GM23248 (cell line): ENCODE measurements at regions not wholly inside any gene's neighbourhood (a gene's known extent, or its start where the extent isn't known, plus 50 kb on each side); places are given as distances from the start of the nearest gene placed in this dataset.

Experiments used
- EZH2 ChIP-seq: fragments of 200-600 bp; sonication (generic); IDR thresholded peaks from 2 replicates; pipeline ENCODE4 v1.6.1; 2018; ENCODE audit warnings: antibody characterized with exemption, mild to moderate bottlenecking; ENCODE audit not compliant: insufficient read depth, poor library complexity, severe bottlenecking
- EZH2phosphoT487 ChIP-seq: fragments of 200-600 bp; sonication (generic); IDR thresholded peaks from 2 replicates; pipeline ENCODE4 v1.6.1; 2018; ENCODE audit warnings: antibody characterized with exemption, moderate library complexity, mild to moderate bottlenecking, low read depth; ENCODE audit not compliant: insufficient read depth

- no peak for TF ChIP-seq EZH2phosphoT487
- TF ChIP-seq EZH2, result no peak
Observed at GRCh38 chr7:85566095-85566794, 379.4 kb upstream of the SEMA3D start.
